Fibroblast of pulmonary artery (primary cell): ENCODE measurements at regions not wholly inside any gene's neighbourhood (a gene's known extent, or its start where the extent isn't known, plus 50 kb on each side); places are given as distances from the start of the nearest gene placed in this dataset.
A peak's percentile ranks its signal among the peaks of the same experiment; 100 is the strongest.
"Not testable (repeated sequence)": the region's sequence is repeated elsewhere in the genome, so short reads cannot be mapped to it uniquely, and the experiment has no call there.

ENCODE experiments used
- DNase-seq: peaks from one replicate; pipeline ENCODE4 v3.0.0-alpha.2; 2010; ENCODE audit warnings: low read depth
- H3K4me3 ChIP-seq: replicated peaks from 2 replicates; pipeline ENCODE4 v1.5.1; 2011; ENCODE audit warnings: low read depth, mild to moderate bottlenecking, control low read depth, low read length, moderate library complexity
- TF ChIP-seq, protein P1 (sequence below): IDR thresholded peaks from 2 replicates; pipeline ENCODE4 v1.5.1; 2011; ENCODE audit warnings: mild to moderate bottlenecking, control low read depth, low read length, inconsistent platforms; ENCODE audit errors: missing control alignments

DNA sequence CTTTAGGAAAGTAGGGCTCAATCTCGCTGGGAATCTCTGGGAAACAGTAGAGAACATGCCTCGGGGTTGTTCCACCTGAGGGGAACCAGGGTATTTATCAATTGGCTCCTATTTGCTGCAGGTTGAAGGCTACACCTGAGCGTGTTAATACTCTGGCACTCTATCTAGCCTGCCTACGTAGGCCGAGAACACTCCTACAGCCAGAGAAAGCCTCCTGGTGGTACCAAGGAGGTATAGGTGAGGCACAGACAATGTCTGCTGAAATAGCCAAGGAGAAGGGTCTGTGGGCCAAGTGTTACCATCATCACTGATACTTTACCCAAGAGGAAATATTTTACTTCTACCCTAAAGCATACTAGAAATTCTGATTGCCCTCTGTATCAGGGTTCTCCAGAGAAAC lies 341.0 kb upstream of the UBE2E2 start:
- H3K4me3 ChIP-seq: no peak overlapping the region
- TF ChIP-seq, protein P1, sequence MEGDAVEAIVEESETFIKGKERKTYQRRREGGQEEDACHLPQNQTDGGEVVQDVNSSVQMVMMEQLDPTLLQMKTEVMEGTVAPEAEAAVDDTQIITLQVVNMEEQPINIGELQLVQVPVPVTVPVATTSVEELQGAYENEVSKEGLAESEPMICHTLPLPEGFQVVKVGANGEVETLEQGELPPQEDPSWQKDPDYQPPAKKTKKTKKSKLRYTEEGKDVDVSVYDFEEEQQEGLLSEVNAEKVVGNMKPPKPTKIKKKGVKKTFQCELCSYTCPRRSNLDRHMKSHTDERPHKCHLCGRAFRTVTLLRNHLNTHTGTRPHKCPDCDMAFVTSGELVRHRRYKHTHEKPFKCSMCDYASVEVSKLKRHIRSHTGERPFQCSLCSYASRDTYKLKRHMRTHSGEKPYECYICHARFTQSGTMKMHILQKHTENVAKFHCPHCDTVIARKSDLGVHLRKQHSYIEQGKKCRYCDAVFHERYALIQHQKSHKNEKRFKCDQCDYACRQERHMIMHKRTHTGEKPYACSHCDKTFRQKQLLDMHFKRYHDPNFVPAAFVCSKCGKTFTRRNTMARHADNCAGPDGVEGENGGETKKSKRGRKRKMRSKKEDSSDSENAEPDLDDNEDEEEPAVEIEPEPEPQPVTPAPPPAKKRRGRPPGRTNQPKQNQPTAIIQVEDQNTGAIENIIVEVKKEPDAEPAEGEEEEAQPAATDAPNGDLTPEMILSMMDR: no peak

DNA sequence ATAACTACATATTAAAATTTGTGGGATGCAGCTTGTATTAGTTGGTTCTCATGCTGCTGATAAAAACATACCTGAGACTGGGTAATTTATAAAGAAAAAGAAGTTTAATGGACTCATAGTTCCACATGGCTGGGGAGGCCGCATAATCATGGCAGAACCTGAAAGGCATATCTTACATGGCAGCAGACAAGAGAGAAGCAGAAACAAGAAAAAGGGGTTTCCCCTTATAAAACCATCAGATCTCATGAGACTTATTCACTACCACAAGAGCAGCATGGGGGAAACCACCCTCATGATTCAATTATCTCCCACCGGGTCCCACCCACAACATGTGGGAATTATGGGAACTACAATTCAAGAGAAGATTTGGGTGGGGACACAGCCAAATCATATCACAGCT lies 320.3 kb upstream of the UBE2E2 start:
- DNase-seq, H3K4me3 ChIP-seq: not testable (repeated sequence)

More for the DNA sequence above, 341.0 kb upstream of the UBE2E2 start:
- no peak for DNase-seq

DNA sequence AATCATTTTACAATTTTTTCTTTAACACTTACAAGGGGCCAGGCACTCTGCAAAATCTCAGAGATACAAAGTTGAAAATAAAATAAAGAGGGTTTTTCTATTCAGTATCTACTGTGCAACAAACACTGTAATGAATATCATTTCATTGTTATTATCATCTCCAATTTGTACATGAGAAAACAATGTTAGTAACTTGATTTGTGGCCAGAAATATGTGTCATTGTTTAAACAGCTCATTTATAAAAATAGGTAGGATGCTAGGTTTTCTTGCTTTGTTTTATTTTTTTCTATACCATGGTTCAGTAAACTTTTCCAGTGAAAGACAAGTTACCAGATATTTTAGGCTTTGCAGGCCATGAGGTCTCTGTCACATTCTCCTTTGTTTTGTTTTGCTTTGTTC lies 318.1 kb upstream of the UBE2E2 start:
- no peak overlapping the region for H3K4me3 ChIP-seq
- DNase-seq: no peak
- TF ChIP-seq, protein P1: no peak

DNA sequence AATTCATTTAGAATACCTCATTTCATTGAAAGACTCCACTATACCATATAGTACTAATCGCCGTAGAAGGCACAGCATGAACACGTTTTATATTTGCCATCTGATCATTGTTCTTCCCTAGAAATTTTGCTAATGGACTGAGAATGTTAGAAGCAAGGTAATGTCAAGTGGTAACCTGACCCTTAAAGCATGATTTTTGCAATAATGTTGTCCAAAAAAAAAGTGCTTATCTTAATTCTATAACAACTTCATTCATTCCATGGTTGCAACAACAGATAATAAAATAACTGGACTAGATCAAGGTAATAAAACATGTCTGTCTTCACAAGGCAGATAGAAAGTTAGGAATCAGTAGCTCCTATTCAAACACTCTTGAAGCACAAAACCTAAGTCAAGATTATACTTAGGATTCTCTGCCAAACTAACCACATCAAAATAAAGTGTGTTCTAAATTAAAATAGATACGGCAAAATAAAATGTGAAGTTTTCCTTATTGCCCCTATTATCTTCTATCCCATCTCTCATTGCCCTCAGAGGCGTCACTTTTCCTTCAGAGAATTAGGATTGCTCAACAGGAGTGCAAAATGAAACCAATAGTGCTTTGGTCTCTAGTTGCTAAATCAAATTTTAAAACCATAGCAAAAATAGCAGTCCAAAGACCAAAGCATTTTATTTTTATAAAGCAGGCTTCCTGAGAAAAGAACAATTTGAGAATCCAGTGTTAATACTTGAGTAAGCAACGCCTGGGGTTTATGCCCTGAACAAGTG lies 317.4 kb upstream of the UBE2E2 start:
- DNase-seq: no peak
- TF ChIP-seq, protein P1: no peak
- no peak overlapping the region for H3K4me3 ChIP-seq

DNA sequence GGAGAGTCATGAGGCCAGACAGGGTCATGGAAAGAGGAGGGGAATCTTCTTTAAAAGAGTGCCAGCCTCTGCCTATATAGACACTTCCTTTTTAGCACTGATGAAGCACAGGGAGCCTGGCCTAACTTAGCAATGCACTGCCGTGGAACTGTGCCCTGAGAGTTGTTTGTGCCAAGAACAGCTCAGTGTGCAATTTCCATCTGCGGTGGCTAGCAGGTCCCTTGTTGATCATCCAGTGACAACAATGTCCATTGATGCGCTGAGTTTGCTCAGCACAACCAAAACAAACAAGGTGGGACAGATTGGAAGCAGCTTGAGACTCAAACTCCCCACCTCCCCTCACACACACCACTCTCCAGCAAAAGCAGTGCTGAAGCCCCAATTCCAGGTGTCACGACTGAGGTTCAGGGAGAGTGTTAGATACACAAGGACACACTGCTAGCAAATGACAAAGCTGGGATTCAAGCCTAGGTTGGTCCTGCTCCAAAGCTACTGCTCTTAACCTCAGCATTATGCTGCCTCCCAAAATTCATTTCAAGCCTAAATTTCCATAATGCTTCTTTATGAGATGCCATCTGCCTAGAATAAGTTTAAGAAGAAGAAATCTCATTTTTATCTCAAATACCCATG lies 316.6 kb upstream of the UBE2E2 start:
- no peak overlapping the region for H3K4me3 ChIP-seq
- TF ChIP-seq, protein P1: no peak
- DNase-seq: no peak

DNA sequence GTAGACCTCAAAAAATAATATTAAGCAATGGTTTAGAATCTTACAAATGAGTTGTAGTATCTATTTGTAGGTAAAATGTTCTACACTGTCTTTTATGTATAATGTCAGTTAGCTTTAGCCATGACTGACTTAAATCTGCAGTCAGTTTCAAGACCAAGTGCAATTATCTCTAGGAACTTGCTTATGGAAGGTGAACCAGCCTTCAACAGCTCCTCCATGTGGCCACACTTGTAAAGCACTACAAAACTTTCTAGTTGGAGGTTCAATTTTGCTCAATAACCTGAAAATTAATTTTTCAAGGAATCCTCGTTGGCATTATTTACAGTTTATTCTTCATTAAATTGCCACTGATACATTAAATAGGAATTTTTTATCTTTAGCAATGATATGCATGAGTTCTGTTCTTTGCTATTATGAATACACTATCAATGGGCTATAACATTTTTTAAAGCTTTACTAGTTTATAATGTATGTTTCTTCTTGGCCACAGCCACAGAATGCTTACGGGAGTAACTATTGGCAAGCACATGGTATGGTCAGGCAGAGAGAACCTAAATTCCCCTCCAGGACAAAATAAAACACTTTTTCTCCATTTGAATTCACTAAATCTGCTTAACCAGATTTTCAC lies 315.3 kb upstream of the UBE2E2 start:
- TF ChIP-seq, protein P1: peak; percentile 76
- DNase-seq: peak; percentile 61

DNA sequence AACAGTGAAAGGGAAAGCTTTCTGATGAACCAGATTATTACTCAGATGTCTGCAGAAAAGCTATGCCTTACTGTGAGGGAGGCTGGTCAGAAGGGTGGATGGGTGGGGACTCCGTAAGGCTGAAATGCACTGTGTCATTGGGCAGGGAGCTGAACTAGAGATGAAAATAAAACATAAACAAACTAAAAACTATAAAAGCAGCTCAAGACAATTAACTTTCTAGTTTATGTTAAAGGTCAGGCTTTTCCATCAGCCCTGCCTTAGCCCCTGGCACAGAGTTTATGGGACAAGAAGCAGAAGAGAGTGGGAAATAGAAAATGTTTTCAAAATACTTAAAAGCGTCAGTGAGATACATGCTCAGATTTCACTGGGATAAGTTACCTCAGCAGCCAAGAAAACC lies 310.0 kb upstream of the UBE2E2 start:
- no peak for DNase-seq
- TF ChIP-seq, protein P1: no peak
- no peak overlapping the region for H3K4me3 ChIP-seq

More for the DNA sequence above, 315.3 kb upstream of the UBE2E2 start:
- no peak overlapping the region for H3K4me3 ChIP-seq
